Fibroblast of gingiva (primary cell): ENCODE measurements at regions not wholly inside any gene's neighbourhood (a gene's known extent, or its start where the extent isn't known, plus 50 kb on each side); places are given as distances from the start of the nearest gene placed in this dataset.
A peak's percentile ranks its signal among the peaks of the same experiment; 100 is the strongest.

Experiments
- DNase-seq: peaks from one replicate; pipeline ENCODE4 v3.0.0-alpha.2; 2011; ENCODE audit warnings: low read depth

DNA sequence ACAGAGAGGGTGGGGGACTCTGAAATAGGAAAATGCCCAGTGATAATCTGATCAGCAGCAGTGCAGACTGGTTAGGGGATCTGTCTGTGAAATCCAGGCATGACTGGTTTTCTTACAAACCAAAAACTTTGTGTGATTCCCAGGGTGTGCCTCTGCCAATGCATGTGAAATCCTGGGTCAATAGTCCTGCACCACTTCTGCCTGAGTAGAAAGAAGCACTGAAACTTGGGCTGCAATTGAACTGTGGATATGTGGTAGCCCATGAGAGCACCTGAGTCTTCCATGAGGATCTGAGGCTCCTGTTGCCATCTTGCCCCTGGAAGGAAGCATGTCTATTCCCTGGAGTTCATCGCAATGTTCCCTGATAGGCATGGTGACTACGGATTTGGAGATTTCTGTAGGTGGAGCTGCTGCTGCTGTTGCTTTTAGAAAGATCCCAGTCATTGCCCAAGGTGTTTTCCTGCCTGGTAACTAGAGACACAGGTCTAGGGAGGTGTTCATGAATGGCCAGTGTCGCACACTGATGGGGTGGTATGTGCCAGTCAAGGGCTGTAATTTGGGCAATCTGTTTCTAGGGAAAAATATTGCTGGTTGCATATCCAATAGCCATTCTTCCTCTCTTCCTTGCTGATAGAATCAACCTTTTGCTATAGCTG, 146.7 kb downstream of the CARTPT start:
- DNase-seq: no peak

GRCh38 chr5:71872311-71872864, 153.3 kb downstream of the CARTPT start:
- DNase-seq: no peak

- no peak for DNase-seq
Measured at GRCh38 chr5:71873191-71873591, 154.1 kb downstream of the CARTPT start.

DNA sequence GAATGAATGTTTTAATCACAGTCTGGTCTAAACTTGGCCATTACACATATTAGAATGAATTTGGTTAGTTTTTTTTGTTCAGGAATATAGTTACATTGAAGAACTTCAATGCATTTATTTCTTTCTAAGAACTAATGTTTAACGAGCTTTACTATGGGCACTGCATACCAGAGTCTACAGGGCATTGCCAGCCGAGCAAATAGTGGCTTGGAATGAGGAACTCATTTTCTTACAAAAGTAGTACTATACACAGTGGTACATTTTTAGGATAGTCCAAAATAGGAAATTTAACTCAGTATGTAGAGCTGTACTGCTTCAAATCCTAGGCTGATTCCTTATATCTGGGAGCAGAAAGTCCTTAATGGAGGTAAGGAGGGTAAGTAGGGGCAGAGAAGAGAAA, 155.4 kb downstream of the CARTPT start:
- DNase-seq: no peak

GRCh38 chr5:71877511-71877910, 158.4 kb downstream of the CARTPT start:
- DNase-seq: no peak

DNA sequence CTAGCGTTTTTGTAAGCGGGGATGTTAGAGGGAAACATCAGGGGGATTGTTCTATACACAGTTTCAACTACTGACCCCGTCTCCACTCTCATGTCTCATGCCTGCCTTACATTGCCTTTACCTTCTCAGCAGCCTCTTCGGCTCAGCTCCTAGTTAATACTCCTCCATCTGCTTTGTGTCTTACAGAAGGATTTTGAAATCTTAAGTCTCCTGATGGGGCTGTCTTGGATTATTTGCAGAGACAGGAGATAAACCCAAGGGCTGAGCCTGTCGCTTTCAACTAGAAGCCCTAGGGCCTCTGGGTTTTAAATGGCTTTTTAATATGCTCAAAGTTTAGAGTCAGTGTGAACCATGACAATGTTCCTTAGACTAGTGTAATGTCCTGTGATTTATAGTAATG, 161.5 kb downstream of the CARTPT start:
- no peak for DNase-seq

GRCh38 chr5:71882826-71883741, 164.0 kb downstream of the CARTPT start:
- DNase-seq: peak; percentile 71

DNA sequence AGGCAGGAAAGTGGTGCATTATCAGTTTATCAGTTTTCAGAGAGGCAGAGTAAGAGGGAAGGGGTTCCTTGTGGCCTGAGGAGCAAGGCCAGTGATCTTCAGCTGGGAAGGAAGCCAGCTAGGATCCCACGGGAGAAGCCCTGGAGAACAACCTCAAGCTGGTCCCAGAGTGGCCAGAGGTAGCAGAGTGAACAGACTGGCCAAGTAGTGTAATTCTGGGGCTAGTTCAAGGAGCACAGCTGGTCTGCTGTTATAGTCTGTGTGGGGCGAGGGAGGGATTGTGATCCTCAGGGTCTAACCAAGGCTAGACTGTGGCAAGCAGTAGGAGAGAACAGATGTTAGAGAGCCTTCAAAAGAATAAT, 164.6 kb downstream of the CARTPT start:
- DNase-seq: peak; percentile 56

- DNase-seq: no peak
Measured at GRCh38 chr5:71884926-71885325, 165.9 kb downstream of the CARTPT start.

DNA sequence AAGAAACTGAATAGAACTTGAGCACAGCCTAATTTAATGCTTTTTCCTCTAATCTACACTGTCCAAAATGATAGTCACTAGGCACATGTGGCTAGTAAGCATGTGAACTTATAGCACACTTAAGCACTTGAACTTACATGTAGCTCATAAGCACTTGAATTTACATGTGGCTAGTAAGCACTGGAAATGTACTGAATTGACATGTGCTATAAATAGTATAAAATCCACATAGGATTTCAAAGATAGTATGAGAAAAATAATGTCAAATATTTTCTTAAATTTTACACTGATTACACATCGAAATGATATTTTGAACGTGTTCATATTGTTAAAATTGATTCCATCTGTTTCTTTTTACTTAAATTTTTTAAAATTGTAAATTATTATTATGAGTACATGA, 167.3 kb downstream of the CARTPT start:
- DNase-seq: no peak

DNA sequence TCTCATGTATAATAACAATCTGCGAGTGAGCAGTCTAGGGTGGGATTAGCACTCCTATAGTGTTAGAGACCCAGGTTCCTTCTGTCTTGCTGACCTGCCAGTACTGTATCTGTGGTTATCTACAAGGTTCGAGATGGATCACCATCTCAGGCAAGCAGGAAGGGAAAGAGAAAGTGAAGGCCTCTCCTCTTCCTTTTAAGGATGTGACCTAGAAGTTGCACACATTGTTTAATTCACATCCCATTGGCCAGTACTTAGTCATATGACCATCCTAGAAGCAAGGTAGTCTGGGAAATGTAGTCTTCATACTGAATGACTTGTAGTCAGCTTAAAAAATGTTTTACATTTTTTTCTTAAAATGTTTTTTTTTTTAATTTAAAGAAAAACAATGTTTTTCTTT, 168.6 kb downstream of the CARTPT start:
- DNase-seq: peak; percentile 88

DNA sequence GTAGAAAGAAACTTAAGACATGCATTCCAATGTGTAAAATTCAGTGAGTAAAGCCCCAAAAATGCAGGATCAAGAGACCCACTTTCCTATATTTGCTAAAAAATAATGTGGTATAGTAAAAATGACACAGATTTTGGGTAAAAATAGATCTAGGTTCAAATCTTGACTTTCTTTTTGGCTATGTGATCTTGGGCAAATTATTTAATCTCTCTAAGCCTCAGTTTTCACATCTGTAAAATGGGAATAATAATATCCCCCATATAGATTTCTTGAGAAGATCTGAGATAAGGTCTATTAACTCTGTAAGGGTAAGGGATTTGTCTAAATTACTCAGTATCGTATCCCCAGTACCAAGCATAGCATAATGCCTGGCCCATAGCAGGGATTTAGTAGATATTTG, 172.3 kb downstream of the CARTPT start:
- no peak for DNase-seq

- DNase-seq: no peak
Measured at GRCh38 chr5:71891856-71892255, 172.8 kb downstream of the CARTPT start.

DNA sequence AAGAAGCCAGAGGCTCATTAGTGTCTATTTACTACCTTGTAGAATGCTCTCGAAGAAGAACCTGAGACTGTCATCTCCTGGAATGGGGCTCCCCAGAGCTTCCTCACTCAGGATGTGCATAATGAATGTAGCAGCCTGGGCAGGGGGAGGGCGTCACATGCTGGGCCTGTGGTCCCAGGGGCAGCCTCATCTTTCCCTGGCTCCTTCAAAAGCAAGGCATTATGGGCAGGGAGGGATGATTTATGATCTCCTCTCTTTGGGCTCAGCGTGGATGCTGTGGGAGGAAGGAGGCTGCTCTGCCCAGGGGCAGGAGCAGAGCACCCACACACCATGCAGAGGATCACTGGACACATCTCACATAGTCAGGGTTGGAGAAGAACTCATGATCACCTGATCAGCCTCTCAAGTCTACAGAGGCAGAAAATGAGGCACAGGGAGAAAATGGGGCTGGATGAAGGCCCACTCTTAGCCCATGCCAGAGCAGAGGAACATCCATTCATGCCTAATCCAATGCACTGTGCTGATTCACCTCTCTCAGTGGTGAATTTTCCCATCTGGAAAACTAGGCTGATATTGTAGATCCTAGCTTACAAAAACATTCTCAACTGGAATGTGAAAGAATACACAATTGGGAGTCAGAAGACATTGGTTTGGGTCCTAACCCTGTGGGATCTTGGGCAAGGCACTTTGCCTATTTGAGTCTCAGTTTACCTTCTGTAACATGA, 173.7 kb downstream of the CARTPT start:
- DNase-seq: no peak

- peak; percentile 55 for DNase-seq
Measured at GRCh38 chr5:71893451-71893850, 174.4 kb downstream of the CARTPT start.

DNA sequence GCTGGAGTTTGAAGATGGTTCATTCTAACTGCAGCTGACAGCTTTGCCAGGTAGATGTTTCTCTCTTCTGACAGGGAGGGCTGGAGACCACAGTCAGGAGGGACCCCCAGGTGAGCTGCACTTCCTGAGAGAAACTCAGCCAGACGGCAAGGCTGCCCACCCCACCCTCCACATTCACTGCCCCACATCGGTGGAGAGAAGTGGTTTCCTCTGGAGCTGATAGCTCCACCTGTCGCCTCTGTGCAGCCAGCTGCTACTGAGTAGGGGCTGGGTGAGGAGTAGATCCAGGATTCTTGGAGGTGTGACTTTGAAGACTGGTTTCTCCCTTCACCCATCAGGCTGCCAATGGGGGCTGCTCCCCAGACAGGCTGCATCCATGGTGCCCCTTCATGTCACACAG, 175.0 kb downstream of the CARTPT start:
- no peak for DNase-seq

DNA sequence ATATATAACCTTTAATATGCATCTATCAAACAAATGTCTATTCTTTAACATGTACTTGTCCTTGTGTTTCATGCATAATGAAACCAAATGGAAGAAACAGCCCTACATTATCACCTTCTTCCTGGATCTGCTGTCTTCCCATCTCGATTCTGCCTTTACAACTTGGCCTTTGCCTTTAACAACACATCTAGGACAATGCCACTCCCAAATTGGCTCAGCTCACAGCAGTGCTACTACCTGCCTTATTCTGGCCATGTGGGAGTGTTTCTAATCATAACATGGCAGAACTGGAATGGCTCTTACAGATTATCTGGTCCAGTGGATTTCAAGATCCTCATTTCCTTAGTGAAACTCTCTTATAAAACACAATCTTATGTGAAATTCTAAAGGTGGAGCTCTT, 176.5 kb downstream of the CARTPT start:
- DNase-seq: no peak

DNA sequence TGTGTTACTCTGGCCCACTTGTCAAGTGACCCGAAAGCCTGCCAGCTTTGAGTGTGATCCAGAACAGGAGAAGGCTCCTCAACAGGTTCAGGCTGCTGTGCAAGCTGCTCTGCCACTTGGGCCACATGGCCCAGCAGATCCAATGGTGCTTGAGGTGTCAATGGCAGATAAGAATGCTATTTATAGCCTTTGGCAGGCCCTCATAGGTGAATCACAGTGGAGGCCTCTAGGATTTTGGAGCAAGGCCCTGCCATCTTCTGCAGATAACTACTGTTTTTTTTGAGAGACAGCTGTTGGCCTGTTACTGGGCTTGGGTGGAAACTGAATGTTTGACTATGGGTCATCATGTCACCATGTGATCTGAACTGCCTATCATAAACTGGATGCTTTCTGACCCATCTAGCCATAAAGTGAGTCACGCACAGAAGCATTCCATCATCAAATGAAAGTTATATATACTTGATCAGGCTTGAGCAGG, 180.8 kb downstream of the CARTPT start:
- no peak for DNase-seq

DNA sequence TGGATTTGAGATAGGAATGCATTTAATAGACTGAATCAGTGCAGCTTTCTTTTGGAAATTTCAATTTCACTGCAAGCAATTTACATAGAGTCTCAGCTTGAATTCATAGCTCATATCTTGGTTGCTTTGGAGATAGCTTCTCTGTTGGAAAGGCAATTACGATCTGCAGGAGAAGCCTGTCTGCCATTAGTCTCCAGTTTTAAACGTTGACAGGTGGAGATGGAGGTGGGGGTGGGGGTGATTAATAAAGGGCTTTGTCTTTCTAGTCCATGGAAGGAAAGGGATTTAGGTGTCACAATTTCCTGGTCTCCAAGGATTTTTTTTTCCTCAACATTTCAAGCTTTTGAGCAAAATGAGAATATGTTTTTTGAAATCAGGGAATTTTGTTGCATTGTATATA, 184.7 kb downstream of the CARTPT start:
- DNase-seq: no peak

DNA sequence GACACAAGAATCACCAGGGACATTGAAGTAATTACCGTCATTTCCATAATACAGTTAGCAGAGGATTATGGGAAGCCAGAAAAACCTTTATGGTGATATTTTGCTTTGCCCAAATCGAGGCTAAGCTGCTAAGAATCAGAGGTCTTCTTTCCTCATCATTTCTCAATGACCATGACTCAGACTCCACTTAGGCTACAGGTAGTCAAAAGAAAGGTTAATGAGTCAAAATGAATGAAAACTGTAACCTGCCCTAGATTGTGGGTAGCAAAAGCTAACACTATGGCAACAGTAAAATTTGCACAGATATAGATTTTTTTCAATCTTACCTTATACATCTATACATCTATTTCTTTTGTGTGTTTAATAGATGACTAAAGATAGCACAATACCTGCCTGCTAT, 185.8 kb downstream of the CARTPT start:
- DNase-seq: no peak

- DNase-seq: no peak
Measured at GRCh38 chr5:71905834-71906711, 187.0 kb downstream of the CARTPT start.
